ENCODE measurements at regions not wholly inside any gene's neighbourhood (a gene's known extent, or its start where the extent isn't known, plus 50 kb on each side); places are given as distances from the start of the nearest gene placed in this dataset.
"Not testable (repeated sequence)": the region's sequence is repeated elsewhere in the genome, so short reads cannot be mapped to it uniquely, and the experiment has no call there.

DNA sequence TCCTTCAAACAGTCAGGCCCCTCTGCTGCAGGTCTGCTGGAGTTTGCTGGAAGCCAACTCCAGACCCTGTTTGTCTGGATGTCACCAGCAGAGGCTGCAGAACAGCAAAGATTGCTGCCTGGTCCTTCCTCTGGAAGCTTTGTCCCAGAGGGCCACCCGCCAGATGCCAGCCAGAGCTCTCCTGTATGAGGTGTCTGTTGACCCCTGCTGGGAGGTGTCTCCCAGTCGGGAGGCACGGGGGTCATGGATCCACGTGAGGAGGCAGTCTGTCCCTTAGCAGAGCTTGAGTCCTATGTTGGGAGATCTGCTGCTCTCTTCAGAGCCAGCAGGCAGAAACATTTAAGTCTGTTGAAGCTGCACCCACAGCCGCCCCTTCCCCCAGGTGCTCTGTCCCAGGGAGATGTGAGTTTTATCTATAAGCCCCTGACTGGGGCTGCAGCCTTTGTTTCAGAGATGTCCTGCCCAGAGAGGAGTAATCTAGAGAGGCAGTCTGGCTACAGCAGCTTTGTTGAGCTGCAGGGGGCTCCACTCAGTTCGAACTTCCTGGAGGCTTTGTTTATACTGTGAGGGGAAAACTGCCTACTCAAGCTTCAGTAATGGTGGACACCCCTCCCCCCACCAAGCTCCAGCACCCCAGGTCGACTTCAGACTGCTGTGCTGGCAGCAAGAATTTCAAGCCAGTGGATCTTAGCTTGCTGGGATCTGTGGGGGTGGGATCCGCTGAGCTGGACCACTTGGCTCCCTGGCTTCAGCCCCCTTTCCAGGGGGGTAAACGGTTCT lies 72.1 kb downstream of the OGFRL1 start:
- not testable (repeated sequence) for TF ChIP-seq POLR2A (IDR thresholded peaks at IDR 0.05; ENCODE audit: borderline replicate concordance, extremely low read depth, insufficient read depth, insufficient read length); EZH2 (IDR thresholded peaks at IDR 0.05); EZH2phosphoT487 (IDR thresholded peaks at IDR 0.05; ENCODE audit: borderline replicate concordance); CEBPB (IDR thresholded peaks at IDR 0.05; ENCODE audit: low read depth)
- TF ChIP-seq, protein P1, sequence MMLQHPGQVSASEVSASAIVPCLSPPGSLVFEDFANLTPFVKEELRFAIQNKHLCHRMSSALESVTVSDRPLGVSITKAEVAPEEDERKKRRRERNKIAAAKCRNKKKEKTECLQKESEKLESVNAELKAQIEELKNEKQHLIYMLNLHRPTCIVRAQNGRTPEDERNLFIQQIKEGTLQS (IDR thresholded peaks at IDR 0.05): not testable (repeated sequence)
- TF ChIP-seq, protein P2, sequence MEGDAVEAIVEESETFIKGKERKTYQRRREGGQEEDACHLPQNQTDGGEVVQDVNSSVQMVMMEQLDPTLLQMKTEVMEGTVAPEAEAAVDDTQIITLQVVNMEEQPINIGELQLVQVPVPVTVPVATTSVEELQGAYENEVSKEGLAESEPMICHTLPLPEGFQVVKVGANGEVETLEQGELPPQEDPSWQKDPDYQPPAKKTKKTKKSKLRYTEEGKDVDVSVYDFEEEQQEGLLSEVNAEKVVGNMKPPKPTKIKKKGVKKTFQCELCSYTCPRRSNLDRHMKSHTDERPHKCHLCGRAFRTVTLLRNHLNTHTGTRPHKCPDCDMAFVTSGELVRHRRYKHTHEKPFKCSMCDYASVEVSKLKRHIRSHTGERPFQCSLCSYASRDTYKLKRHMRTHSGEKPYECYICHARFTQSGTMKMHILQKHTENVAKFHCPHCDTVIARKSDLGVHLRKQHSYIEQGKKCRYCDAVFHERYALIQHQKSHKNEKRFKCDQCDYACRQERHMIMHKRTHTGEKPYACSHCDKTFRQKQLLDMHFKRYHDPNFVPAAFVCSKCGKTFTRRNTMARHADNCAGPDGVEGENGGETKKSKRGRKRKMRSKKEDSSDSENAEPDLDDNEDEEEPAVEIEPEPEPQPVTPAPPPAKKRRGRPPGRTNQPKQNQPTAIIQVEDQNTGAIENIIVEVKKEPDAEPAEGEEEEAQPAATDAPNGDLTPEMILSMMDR (IDR thresholded peaks at IDR 0.05 in 2 of 3, conservative IDR thresholded peaks at IDR 0.05 in 1 of 3; ENCODE audit: borderline replicate concordance in 1 of 3, insufficient read depth in 1 of 3, low read depth in 2 of 3, low read length in 2 of 3): not testable (repeated sequence)
- TF ChIP-seq, protein P3, sequence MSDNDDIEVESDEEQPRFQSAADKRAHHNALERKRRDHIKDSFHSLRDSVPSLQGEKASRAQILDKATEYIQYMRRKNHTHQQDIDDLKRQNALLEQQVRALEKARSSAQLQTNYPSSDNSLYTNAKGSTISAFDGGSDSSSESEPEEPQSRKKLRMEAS (IDR thresholded peaks at IDR 0.05): not testable (repeated sequence)

Measured in HCT116 (cell line).